GM21390 (cell line): ENCODE measurements at regions not wholly inside any gene's neighbourhood (a gene's known extent, or its start where the extent isn't known, plus 50 kb on each side); places are given as distances from the start of the nearest gene placed in this dataset.
"Not testable (repeated sequence)": the region's sequence is repeated elsewhere in the genome, so short reads cannot be mapped to it uniquely, and the experiment has no call there.

Experiments
- ATAC-seq: cut with Tn5 transposase; IDR thresholded peaks from one replicate; pipeline ENCODE4 v1.9.1; 2021; ENCODE audit not compliant: unreplicated experiment

GRCh38 chr21:25170681-25171080 lies 436.6 kb downstream of the MRPL39 start:
- ATAC-seq, result no peak

- no peak for ATAC-seq
Observed at GRCh38 chr21:25169370-25169769, 437.9 kb downstream of the MRPL39 start.

- ATAC-seq, result not testable (repeated sequence)
Observed at GRCh38 chr21:25166904-25167303, 440.4 kb downstream of the MRPL39 start.

- ATAC-seq, result no peak
Observed at GRCh38 chr21:25161571-25161970, 445.7 kb downstream of the MRPL39 start.

GRCh38 chr21:25155020-25155419 lies 452.3 kb downstream of the MRPL39 start:
- not testable (repeated sequence) for ATAC-seq

GRCh38 chr21:25149022-25149421 lies 458.3 kb downstream of the MRPL39 start:
- ATAC-seq, result no peak

GRCh38 chr21:25139414-25139813 lies 467.9 kb downstream of the MRPL39 start:
- no peak for ATAC-seq

GRCh38 chr21:25133939-25134338 lies 473.3 kb downstream of the MRPL39 start:
- ATAC-seq, result no peak

GRCh38 chr21:25127811-25128210 lies 479.5 kb downstream of the MRPL39 start:
- no peak for ATAC-seq

GRCh38 chr21:25127007-25127406 lies 480.3 kb downstream of the MRPL39 start:
- no peak for ATAC-seq

GRCh38 chr21:25126564-25126963 lies 480.7 kb downstream of the MRPL39 start:
- no peak for ATAC-seq

GRCh38 chr21:25118648-25119047 lies 488.6 kb downstream of the MRPL39 start:
- no peak for ATAC-seq

- ATAC-seq, result peak; percentile 92
Observed at GRCh38 chr21:25115021-25115420, 492.3 kb downstream of the MRPL39 start.

- ATAC-seq, result no peak
Observed at GRCh38 chr21:25107708-25108107, 499.6 kb downstream of the MRPL39 start.

- ATAC-seq, result no peak
Observed at GRCh38 chr21:25103500-25104207, 503.6 kb downstream of the MRPL39 start.

- no peak for ATAC-seq
Observed at GRCh38 chr21:25097648-25098047, 509.6 kb downstream of the MRPL39 start.

GRCh38 chr21:25094695-25095094 lies 512.6 kb downstream of the MRPL39 start:
- no peak for ATAC-seq

GRCh38 chr21:25092441-25093011 lies 514.8 kb downstream of the MRPL39 start:
- no peak for ATAC-seq

GRCh38 chr21:25081096-25081495 lies 526.2 kb downstream of the MRPL39 start:
- ATAC-seq, result no peak

GRCh38 chr21:25080661-25081060 lies 526.6 kb downstream of the MRPL39 start:
- ATAC-seq, result no peak

GRCh38 chr21:25080141-25080540 lies 527.1 kb downstream of the MRPL39 start:
- ATAC-seq, result no peak

- no peak for ATAC-seq
Observed at GRCh38 chr21:25079053-25079452, 528.2 kb downstream of the MRPL39 start.

- no peak for ATAC-seq
Observed at GRCh38 chr21:25062061-25062460, 545.2 kb downstream of the MRPL39 start.
